ENCODE measurements at regions not wholly inside any gene's neighbourhood (a gene's known extent, or its start where the extent isn't known, plus 50 kb on each side); places are given as distances from the start of the nearest gene placed in this dataset.

DNA sequence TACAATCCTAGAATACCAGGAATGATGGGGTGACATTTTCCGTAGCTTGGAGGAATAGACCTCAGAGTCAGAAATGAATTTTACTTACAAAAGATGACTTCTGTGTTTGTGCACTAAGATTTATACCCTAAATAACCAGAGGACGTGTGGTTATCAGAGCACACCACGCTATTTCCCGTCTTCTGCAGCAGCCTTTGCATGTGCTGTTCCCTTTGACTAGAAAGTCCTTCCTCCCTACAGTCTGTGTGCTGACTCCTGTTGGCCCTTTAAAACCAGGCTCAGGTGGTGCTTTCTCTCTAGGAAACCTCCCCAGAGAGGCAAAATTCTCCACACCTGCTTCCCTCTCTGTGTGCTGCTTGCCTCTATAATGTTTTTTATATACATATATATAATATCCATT, 73.3 kb upstream of the SMNDC1 start:
- no peak for TF ChIP-seq EZH2 (IDR thresholded peaks at IDR 0.05; ENCODE audit: borderline replicate concordance)
- TF ChIP-seq, protein P1, sequence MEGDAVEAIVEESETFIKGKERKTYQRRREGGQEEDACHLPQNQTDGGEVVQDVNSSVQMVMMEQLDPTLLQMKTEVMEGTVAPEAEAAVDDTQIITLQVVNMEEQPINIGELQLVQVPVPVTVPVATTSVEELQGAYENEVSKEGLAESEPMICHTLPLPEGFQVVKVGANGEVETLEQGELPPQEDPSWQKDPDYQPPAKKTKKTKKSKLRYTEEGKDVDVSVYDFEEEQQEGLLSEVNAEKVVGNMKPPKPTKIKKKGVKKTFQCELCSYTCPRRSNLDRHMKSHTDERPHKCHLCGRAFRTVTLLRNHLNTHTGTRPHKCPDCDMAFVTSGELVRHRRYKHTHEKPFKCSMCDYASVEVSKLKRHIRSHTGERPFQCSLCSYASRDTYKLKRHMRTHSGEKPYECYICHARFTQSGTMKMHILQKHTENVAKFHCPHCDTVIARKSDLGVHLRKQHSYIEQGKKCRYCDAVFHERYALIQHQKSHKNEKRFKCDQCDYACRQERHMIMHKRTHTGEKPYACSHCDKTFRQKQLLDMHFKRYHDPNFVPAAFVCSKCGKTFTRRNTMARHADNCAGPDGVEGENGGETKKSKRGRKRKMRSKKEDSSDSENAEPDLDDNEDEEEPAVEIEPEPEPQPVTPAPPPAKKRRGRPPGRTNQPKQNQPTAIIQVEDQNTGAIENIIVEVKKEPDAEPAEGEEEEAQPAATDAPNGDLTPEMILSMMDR (IDR thresholded peaks at IDR 0.05; ENCODE audit: poor library complexity), result no peak
